HG03159 (cell line): ENCODE measurements at regions not wholly inside any gene's neighbourhood (a gene's known extent, or its start where the extent isn't known, plus 50 kb on each side); places are given as distances from the start of the nearest gene placed in this dataset.

Source experiments
- ATAC-seq: cut with Tn5 transposase; IDR thresholded peaks from one replicate; pipeline ENCODE4 v1.9.1; 2021; ENCODE audit warnings: mild to moderate bottlenecking, moderate library complexity; ENCODE audit not compliant: unreplicated experiment

DNA sequence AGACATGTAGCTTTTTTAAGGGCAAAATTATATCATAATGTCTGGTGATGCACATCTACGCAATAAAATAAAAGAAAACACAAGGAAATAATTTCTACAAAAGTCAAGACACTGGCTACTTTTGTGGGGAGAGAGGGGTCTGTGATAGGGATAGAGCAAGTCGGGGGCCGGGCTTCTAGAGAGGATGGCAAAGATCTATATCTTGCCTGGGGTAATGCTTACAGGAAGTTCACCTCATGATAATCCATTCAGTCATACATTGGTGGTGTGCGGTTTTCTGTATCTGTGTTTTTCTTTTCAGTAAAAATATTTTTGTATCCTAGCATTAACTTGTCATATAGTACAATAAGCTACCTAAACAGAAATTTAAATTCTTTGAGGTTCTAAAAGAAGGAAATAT is 178.8 kb downstream of the ARRDC4 start:
- no peak for ATAC-seq

DNA sequence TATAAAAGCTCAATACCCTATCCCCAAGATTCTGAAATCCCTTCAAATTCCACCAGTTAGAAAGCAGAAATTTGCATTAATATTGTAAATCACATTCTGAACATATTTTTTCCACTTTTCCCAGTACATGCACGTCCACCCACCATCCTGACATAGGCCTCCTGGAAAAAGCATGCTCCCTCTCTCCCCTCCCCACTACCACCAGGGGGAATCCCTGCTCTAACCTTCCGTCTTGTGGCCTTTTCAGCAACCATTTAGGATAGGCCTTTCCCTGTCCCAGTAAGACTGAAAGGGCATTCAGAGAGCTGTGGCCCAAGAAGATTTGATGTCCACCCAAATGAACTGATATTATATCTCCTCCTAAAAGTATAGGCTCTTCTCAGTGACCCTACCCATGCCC is 182.1 kb downstream of the ARRDC4 start:
- no peak for ATAC-seq

DNA sequence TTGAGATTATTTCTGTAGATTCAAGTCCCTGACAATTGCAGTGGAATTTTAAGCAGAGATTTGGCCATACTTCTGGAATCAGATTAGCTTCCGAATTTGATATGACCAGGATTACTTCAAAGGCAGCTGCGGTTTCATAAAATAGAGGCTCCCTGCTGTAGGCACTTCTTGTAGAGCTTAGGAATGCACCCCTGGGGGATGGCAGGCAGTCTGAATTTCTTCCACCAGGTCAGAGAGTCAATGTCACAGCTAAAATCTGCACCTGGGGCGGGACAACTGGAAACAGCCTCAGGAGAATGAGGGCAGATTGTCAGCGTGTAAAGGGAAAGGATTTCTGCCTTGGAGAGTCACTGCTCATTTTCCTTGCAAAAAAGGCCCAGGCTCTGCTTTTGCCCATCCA is 182.6 kb downstream of the ARRDC4 start:
- ATAC-seq, result no peak

DNA sequence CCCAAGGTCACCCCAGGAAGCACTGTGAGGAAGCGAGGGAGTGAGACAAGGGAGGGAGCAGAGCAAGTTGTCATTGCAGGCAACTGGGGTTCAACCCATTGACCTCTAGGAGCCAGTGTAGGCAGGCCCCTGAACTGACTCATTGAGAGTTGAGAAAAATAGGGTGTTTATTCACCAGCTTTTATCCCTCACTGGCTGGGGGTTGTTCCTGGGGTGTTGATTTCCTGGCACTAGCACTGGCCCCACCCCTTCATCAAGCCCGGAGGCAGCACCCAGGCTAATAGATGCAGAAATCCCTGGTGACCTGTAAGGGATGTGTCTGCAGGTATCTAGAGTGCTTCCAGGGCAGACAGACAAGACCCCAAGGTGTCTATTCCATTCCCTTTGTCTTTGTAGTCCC is 183.9 kb downstream of the ARRDC4 start:
- ATAC-seq, result no peak

DNA sequence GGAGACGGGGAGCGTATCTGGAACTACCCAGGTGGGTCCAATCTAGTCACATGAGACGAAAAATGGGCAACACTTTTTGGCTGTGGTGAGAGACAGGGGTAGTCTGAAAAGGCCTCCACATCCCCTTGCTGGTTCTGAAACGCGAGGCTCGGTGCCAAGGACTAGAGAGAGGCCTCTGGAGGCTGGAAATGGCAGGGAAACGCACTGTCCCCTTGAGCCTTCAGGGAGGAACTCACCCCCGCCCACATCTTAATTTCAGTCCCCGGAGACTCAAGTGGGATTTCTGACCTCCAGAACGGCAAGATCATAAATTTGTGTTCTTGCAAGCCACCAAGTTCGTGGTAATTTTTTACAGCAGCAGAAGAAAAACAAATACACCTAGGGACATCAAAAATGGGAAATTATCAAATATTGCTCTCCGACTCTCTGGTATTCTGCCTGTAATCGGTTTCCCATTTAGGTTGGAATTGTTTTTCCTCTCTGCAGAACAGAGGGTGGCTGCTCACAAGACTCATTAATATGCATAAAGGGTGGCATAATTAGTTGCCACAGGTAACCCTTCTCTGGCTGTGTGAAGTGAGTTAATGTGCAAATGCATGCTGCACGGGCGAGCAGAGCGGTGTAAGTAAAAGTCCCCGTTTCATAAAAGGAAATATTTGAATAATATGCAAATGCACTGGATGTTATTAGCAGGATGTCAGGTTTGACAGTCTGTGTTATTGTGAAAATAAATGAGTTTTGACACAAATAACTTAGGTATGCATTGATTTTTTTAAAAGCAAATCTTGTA is 185.7 kb downstream of the ARRDC4 start:
- no peak for ATAC-seq

DNA sequence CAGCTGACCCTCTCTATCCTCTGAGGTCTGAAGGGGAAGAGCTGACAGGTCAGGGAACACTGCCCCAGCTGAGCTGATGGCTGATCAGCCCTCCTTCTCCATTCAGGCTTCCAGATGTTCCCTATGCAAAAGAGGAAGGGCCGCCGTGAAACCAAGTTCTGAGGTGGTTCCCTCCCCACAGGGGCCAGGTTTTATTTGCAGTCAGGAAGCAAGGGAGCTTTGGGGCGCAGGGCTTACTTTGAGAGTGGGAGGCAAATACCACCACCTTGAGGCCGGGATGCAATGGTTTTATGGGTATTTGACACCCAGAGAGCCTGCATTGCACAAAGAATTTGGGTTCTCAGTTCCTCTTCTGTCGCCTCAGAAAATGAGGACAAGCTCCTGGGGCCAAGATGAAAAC is 186.9 kb downstream of the ARRDC4 start:
- no peak for ATAC-seq

DNA sequence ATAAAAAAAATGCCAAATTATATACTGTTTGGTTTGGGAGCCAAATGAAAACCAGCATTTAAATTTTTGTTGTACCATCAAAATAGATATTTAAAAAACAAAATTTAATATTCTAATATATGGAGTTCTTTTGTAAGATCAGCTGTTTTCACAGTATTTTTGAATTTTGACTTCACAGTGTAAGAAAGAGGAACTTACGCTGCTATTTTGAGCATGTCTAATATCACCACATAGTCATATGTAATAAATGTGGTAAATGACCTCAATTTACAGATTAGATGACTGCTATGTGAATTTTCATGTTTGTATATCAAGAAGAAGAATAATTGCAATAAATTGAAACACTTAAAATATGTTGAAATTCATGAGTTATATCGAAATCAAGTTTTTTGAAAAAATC is 189.6 kb downstream of the ARRDC4 start:
- ATAC-seq, result no peak

DNA sequence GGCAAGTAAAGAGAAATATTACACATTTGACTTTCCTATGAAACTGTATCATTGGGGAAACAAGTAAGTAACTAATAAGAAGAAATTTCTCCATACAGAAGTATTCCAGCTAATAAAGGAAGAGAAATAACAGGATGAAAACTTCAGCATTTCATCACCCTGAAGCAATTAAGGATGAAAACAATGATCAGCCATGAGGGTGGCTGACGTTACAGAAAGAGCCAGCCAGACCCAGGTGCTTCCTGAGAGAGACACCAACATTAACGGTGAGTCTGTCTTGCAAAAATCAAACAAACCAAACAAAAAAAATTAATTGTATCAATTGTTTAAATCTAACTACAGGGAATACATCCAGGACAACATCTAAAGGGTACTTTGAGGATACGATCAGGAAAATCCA is 190.0 kb downstream of the ARRDC4 start:
- ATAC-seq, result no peak

DNA sequence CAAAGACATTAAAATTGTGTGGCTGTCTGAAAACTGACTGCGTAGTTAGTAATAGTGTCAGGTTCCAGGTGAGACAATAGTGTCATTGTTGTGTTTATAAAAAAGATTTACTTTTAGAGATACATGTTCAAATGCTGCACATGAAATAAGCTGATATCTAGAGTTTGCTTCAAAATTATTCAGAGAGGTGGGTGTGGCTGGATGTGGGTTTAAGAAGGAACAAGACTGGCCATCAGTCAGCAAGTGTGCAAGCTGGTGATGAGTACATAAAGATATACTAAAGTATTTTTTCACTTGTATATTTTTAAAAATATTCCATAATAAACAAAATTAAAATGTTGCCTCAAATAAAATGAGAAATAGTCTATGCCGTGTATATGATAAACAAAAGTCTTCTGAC is 190.6 kb downstream of the ARRDC4 start:
- no peak for ATAC-seq

DNA sequence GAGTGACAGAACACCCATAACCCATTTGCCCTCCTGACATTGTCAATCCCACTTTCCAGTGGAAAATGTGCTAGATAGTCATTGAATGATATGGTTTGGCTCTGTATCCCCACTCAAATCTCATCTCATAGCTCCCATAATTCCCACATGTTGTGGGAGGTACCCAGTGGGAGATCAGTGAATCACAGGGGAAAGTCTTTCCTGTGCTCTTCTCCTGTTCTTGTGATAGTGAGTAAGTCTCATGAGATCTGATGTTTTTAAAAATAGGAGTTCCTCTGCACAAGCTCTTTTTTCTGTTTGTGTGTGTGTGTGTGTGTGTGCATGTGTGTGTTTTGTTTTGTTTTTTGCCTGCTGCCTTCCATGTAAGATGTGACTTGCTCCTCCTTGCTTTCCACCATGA is 191.7 kb downstream of the ARRDC4 start:
- ATAC-seq, result no peak

DNA sequence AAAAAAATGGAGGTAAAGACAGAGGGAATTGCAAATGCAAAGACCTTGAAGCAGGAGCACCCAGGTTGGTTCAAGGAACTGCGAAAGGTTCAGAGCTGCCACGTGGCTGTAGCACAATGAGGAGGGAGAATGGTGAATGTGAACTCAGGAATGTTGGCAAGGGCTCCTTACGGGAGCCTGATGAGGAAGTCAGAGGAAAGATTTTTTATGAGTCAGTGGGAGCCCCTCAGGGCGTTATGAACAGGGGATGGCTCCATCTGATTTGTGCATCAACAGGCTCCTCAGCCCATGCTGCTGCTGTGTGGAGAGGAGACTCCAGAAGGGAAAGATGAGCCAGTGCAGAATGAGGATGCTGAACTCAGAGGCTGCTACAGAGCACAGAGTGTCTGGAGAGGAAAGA is 194.4 kb downstream of the ARRDC4 start:
- ATAC-seq, result no peak

DNA sequence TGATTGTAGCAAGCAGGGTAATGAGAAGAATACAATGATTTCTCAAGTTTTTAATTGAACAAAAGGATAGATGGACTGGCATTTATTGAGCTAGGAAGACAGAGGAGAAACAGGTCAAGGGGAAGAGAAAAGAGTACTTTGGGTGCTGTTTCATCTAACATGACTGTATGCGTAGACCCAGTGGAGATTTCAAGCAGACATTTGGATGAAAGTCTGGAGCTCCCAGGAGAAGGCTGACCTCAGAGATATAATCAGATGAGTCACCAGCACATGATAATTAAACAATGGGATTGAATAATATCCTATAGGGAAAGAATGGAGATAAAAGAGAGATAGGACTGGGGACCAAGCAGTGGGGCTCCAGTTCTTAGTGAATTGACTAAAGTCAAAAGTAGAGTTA is 194.9 kb downstream of the ARRDC4 start:
- ATAC-seq, result no peak

DNA sequence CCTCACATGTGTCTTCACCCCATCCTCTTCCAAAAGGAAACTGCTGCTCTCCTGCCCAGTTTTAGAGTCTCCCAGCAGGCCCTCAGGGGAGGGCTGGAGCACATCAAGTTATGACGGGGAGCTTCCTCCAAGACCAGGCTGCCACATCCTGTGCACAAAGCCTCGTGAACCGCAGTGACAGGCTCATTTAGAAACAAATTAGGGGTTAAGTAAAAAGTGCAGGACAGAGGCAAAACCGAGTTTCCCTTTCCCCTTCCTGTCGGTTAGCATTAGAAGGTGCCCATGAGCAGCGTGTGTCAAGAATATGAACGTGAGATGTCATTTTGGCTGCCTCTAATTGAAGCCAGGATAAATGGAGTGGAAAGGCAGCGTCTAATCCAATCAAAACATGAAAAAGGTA is 199.7 kb downstream of the ARRDC4 start:
- peak; percentile 91 for ATAC-seq

DNA sequence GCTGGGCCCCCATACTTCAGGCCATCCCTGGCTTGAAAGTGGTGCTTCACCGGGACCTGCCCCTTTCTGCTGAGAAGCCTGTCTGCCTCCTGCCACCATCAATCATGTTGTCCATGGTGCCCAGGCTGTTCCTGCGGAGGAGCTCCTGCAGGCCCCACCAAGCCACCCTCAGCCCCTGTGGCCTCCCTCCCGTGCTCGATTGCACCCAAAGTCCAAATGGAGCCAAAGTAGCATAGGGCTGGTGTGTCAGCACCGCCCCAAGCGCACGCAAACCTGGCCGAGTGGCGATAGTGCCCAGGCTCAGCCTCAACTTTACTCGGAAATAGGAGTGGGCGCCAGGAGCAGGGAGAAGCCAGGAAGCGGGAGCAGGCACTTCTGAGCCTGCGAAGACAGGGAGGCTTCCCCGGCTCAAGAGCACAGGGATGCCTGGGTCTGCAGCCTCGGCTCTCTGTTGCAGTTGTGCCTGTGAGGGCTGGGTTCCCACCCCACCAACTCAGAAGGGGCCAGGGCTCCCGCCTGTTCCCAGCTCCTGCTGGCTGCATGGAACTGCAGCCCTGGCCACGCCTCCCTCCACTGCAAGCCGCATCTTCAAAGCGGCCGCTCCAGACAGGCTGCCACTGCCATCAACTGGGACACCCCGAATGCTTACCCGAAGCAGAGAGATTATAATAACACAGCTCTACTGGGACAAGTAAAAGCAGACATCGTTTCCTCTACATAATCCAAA is 203.0 kb downstream of the ARRDC4 start:
- no peak for ATAC-seq

DNA sequence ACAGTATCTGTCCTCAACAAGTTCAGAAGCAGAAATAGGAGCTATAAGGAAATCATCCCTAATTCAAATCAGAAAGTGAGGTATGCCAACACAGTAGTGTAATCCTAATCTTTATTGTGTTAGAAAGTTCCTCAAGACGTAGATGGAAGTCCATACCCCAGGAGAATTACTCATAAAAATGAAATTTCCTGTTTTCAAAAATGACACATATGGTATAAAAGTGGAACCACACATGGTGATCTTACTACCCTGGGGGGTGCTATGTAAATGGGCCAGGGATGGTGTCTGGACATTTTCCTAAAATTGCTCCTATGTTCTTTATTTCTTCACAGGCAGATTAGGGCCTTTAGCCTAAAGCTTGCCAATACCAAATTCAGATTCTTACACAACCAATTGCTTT is 204.1 kb downstream of the ARRDC4 start:
- ATAC-seq, result no peak

DNA sequence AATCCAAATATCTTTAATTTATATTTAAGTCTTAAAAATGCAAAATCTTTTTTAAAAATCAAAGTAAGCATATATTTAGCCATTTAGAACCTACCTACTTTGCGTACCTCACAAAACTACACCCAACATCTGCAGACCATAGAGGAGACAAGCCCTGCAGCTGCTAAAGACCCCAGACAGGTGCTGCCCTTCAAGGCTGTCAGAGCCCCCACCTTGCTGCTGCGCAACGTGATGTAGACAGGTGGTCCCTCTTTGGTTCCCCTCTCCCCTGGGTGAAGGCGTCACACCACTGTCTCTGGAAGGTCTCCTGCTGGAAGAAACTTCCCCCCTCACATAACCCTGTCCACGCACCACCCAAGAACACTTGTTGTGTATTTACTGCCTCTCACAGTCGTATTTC is 204.5 kb downstream of the ARRDC4 start:
- no peak for ATAC-seq

DNA sequence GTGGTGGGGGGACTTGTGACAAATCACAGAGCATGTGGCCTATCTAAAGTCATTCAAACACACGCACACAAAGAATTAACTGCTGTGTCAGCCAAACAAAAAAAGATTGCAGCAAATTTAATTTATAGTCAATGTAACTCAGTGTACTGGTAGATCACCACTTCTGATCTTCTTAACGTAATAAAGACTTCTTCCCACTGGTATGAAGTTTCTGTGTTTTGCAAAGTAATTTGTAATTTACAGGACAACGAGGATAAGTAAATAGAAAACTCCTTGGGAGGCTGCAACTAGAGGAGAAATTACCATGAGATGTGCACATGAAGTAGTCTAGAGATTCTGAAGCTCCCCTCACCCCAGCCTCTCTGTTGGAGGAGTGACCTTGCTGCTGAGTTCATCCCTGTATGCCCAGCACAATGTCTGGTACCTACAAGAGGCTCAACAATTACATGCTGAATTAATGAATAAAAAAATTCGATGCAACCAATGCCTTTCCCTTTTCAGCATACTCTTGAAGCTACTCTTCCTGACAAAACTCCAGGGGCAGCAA is 207.3 kb downstream of the ARRDC4 start:
- no peak for ATAC-seq

DNA sequence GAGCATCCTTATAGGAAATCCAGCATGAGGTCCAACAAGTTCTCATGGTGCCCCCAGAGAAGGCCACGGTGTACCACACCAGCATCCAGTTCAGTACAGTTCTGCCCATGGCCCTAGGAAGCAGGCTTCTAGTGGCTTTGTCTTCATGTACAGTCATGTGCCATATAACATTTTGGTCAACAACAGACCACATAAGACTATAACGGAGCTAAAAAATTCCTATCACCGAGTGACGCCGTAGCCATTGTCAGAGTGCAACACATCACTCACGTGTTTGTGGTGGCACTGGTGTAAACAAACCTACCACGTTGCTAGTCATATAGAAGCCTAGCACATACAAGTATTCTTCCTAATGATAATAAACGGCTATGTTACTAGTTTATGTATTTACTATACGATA is 209.0 kb downstream of the ARRDC4 start:
- no peak for ATAC-seq

DNA sequence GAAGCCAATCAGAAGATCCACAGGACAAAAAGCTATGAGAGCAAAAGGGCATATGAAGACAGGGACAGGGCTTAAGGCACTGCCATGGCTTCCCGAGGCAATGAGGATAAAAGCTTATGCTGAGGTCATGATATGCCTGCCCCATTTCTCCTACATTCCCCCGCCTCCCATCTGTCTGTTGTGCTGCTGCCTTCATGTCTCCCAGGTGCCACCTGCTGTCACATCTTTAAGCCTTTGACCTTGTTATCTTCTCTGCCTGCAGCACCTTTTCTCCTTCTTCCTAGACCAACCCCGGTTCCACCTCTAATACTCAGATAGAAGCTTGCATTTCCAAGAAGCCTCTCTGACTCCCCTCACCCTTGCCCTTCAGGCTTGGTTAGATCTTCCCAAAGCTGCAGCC is 213.8 kb downstream of the ARRDC4 start:
- ATAC-seq, result no peak

DNA sequence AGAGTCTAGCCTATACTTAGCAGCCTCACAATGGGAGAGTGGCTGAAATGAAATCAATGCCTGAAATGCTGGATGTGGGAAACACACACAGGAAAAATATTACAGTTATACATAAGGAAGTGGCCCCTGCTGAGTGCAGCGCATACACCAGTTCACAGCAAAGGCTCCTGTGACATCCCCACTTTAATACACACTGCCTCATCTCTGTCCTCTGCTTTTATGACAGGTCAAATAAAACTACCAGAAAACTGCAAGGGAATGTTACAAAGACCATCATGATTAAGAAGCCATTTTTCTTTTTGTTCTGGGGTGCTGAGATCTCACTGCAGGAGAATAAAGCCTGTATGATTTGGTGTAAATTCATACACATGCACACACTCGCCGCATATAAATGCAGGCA is 214.3 kb downstream of the ARRDC4 start:
- no peak for ATAC-seq

DNA sequence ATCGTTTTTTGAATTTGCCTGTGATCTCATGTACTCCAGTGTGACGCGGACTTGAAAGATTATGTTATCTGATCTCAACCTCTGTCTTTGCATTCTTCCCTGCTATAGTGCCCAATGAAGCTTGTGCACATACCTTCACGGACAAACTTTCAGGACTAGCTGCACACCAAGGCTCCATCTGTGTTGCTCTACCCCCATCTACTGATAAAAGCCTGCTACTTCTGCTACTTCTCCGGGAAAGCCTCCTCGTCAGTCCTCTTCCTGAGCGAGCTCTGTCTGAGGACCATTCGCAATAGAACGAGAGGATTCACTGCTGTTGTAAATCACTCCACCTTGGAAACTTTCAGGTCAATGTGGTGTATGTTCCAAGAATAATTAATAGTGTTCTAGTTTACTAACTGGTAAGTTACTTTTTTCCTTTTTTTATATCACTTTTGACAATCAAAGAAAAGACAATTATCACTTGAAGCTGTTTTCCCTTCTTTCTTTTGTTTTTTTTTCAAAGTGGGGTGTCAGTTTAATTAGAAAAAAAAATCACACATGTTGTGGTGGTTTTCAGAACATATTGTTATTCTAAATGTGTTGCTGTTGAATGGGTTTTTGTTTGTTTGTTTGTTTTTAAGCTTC is 217.6 kb downstream of the ARRDC4 start:
- peak; percentile 54 for ATAC-seq

DNA sequence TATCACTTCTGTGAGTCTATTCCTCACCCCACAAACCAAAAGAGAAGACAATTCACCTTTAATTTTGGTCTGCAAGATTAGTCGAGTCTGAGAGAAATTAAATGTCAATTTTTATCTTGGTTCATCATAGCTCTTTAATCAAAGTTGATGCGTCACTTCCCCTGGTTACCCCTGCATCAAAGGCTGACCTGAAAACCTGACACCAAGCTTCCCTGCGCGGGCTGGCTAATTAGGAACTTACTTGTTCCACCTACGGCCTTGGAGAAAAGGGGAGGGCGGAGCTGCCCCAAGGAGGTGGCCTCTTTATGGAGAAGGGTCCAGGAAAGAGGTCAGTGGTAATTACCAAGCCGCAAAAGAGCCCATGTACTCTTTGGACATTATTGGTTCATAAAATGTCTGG is 218.4 kb downstream of the ARRDC4 start:
- no peak for ATAC-seq
